A204.1 (cell line): ENCODE measurements at regions not wholly inside any gene's neighbourhood (a gene's known extent, or its start where the extent isn't known, plus 50 kb on each side); places are given as distances from the start of the nearest gene placed in this dataset.
"Not testable (repeated sequence)": the region's sequence is repeated elsewhere in the genome, so short reads cannot be mapped to it uniquely, and the experiment has no call there.

ENCODE experiments used
- FAIRE-seq: peaks from 2 replicates; lab custom pipeline; 2012; peaks lifted over from hg19 to GRCh38; lab: Jason Lieb, UNC

- no peak for FAIRE-seq
Measured at GRCh38 chr7:68185631-68186456, 1189.2 kb downstream of the TYW1 start.

- no peak for FAIRE-seq
Measured at GRCh38 chr7:68187532-68187931, 1190.9 kb downstream of the TYW1 start.

- FAIRE-seq, result no peak
Measured at GRCh38 chr7:68192941-68193340, 1196.3 kb downstream of the TYW1 start.

GRCh38 chr7:68195642-68196041, 1199.0 kb downstream of the TYW1 start:
- FAIRE-seq, result not testable (repeated sequence)

GRCh38 chr7:68200051-68200670, 1203.5 kb downstream of the TYW1 start:
- no peak for FAIRE-seq

- no peak for FAIRE-seq
Measured at GRCh38 chr7:68203251-68203650, 1206.6 kb downstream of the TYW1 start.

GRCh38 chr7:68205826-68206225, 1209.2 kb downstream of the TYW1 start:
- no peak for FAIRE-seq

- FAIRE-seq, result no peak
Measured at GRCh38 chr7:68206946-68207485, 1210.4 kb downstream of the TYW1 start.

GRCh38 chr7:68207676-68208075, 1211.0 kb downstream of the TYW1 start:
- no peak for FAIRE-seq

GRCh38 chr7:68209486-68209885, 1212.9 kb downstream of the TYW1 start:
- no peak for FAIRE-seq

- no peak for FAIRE-seq
Measured at GRCh38 chr7:68213838-68214237, 1217.2 kb downstream of the TYW1 start.

- no peak for FAIRE-seq
Measured at GRCh38 chr7:68216051-68216450, 1219.4 kb downstream of the TYW1 start.

GRCh38 chr7:68217426-68217825, 1220.8 kb downstream of the TYW1 start:
- FAIRE-seq, result no peak

- no peak for FAIRE-seq
Measured at GRCh38 chr7:68218461-68218860, 1221.8 kb downstream of the TYW1 start.

GRCh38 chr7:68222311-68222710, 1225.7 kb downstream of the TYW1 start:
- no peak for FAIRE-seq

- no peak for FAIRE-seq
Measured at GRCh38 chr7:68224041-68224741, 1227.6 kb downstream of the TYW1 start.

GRCh38 chr7:68231011-68231410, 1234.4 kb downstream of the TYW1 start:
- not testable (repeated sequence) for FAIRE-seq

GRCh38 chr7:68235937-68236336, 1239.3 kb downstream of the TYW1 start:
- FAIRE-seq, result no peak

- no peak for FAIRE-seq
Measured at GRCh38 chr7:68238204-68238805, 1241.7 kb downstream of the TYW1 start.

- no peak for FAIRE-seq
Measured at GRCh38 chr7:68243128-68243527, 1246.5 kb downstream of the TYW1 start.

- FAIRE-seq, result no peak
Measured at GRCh38 chr7:68244389-68244788, 1247.8 kb downstream of the TYW1 start.

GRCh38 chr7:68245688-68246087, 1249.1 kb downstream of the TYW1 start:
- no peak for FAIRE-seq
